HG03460 (cell line): ENCODE measurements at regions not wholly inside any gene's neighbourhood (a gene's known extent, or its start where the extent isn't known, plus 50 kb on each side); places are given as distances from the start of the nearest gene placed in this dataset.

Experiments used
- ATAC-seq: cut with Tn5 transposase; IDR thresholded peaks from one replicate; pipeline ENCODE4 v1.9.1; 2021; ENCODE audit not compliant: unreplicated experiment

DNA sequence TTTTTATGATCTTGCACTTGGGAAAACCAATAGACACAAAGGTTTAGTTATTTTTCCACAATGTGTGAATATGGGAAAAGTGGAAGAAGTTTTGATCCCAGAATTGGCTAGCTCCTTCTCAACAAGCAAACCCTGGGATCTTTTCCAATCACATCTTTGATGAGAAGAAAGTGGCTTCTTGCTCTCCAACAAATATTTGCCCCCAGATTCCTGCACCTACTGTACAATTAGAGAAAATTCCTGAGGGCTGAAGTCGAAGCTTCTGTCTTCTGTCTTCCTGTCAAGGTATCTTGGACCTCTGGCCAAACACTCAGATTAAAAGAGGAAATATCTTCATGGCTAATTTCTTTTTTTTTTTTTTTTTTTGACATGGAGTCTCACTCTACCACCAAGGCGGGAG, 113.1 kb upstream of the SLC45A1 start:
- no peak for ATAC-seq

GRCh38 chr1:8203551-8203950, 114.4 kb upstream of the SLC45A1 start:
- ATAC-seq = no peak

- no peak for ATAC-seq
Observed at GRCh38 chr1:8203056-8203455, 114.9 kb upstream of the SLC45A1 start.

DNA sequence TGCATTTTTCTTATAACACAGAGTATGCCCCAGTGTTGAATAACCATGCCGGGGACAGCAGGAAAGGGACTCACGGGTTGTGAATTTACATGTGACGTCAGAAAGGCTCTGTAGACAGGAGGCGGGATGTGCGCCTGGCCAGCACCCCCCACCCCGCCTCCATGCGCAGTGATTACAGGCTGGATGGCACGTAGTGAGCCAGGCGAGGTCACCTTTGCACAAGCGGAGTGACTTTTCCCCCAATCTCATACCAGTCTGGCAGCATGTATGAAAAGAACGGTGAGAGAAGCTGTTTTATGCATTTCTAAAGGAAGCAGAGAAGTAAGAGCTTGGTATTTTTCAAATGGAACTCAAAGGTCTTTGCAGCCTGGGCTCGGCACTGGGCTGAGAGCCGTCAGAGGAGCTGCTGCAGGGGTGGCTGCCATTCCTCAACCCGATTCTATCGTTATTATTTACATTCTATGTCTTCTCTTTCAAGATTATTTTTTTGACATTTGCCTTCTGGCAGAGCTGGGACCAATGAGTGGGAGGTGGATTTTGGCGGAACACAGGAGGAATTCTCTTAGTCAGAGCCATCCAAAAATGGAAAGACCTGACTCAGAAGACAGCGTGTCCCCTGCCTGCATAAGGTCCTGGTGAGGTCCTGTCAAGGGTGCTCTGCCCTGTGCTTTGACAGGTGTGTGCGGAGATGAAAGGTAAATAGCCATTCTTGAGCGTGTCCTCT, 115.6 kb upstream of the SLC45A1 start:
- no peak for ATAC-seq

DNA sequence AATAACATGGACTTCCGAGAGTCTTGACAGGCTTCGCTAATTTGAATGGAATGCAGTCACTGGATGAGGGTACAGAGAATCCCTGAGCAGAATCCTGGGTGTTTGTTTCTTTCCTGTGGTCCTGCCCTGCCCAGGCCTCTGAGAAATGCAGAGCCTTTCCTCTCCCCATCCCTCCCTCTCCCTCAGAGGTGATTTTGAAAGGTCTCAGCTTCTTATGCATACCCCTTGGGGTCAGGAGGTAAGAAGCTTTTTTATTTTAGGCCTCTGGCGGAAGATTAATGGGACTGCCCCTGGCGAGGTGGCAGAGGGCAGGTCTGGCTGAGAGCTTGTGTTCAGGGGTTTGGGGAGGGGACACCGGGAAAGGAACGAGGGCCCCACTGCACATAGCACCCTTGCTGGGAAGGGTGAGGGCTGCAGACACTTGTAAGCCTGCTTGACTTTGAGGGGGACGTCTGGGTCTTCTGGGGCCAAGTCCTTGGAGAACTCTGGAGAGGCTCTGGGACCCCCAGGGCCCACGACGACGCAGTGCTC, 116.5 kb upstream of the SLC45A1 start:
- ATAC-seq = no peak

DNA sequence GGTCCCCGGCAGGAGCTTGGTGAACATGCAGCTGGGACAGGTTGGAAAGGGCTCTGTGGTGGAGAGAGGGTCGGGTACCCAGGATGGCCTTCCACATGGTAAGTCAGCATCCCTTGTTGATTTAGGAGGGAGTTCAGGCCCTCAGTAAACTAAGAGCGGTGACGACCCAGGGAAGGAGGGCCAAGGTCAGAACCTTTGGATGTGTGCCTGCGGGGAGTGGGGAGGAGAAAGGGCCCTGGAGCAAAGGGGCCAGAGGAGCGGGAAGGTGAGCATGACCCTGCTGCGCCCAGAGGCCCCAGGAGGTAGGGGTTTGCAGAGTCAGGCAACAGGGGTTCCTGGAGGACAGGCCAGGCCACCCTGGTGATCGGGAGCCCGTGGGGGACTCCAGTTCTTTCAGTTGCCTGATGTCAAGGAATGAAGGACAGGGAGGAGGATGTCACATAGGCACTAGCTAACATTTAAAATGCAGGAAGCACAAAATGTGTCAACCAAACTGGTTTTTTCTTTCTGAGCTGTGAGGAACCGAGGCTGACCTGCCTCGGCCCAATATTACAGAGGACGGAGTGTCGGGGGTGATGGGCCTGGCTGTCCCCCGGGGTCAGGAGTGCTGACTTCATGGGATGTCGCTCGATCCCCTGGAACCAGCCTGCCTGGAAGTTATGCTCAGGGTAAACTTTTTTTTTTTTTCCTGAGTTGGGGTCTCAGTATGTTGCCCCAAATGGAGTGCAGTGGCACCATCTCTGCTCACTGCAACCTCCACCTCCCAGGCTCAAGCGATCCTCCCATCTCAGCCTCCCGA, 117.4 kb upstream of the SLC45A1 start:
- no peak for ATAC-seq

DNA sequence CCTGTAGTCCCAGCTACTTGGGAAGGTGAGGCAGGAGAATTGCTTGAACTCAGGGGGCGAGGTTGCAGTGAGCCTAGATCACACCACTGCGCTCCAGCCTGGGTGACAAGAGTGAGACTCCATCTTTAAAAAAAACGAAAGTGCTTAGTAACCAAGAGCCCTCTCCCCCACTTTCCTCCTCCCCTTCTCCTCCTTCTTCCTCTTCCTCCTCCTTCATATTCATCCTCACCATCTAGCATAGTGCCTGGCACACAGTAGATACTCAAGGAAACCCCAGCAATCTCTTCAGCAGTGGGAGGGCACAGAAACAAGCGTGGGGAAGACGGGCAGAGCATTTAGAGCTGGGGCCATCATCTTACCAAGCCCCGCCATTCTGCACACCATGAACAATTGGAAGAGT, 119.4 kb upstream of the SLC45A1 start:
- ATAC-seq = no peak

DNA sequence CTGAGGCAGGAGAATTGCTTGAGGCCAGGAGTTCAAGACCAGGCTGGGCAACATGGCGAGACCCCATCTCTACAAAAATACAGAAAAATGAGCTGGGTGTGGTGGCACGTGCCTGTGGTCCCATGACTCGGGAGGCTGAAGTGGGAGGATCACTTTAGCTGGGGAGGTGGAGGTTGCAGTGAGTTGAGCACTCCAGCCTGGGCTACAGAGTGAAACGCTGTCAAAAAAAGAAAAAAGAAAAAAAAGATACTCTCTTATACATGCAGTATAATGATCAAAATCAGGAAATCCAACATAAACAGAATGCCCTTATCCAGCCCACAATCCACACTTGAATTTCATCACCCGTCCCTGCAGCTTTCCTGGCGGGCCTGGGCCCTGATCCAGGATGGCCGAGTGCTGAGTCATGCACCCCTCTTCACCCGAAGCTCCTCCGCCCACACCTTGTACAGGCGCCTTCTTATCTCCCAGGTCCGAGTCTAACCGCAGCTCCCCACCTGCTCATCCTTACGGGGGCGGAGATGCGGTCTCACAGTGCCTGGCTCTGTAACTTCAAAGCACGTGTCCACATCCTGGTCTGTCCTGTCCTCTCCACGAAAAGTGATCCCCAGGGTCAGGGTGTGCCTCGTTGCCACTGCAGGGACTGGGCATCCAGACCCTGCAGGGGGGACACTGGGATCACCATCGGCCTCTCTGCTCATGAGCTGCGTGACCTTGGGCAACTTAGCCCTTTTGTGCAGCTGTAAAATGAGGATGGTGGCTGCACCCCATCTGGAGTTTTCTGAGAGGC, 120.2 kb upstream of the SLC45A1 start:
- ATAC-seq = no peak

DNA sequence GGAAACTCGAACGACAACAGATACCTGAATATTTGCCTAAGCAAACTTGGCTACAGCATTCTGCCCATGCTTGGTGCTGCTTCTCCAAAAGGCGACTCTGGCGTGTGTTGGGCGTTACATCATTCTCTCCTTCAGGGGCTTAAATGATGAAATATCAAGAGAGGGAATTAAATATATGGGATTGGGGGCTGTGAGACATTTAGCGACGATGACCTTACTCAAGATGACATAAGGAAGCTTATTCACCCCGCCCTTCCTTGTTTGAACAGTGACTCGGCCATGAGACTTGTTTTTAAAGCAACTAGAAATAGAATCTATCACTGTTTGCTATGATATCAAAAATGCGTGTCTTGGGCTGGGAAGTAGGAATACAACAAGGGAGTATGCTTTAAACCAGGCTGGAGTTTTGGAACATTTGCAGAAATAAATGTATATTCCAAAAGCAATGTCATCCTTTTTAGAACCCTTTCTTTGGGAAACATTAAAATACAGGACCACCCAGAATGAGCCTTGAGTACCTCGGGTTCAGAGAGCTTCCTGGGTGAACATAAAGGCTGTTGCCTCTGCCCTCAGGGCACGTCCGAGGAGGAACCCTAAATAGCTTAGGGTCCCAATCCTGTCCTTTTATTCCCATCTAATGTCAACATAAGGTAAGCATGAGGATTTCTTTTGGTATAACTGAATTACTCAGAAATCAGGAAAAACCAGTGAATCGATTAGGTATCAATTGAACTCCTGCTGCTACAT, 123.3 kb upstream of the SLC45A1 start:
- ATAC-seq = no peak

GRCh38 chr1:8193840-8194406, 124.0 kb upstream of the SLC45A1 start:
- ATAC-seq = no peak

GRCh38 chr1:8191474-8191873, 126.4 kb upstream of the SLC45A1 start:
- ATAC-seq = no peak

DNA sequence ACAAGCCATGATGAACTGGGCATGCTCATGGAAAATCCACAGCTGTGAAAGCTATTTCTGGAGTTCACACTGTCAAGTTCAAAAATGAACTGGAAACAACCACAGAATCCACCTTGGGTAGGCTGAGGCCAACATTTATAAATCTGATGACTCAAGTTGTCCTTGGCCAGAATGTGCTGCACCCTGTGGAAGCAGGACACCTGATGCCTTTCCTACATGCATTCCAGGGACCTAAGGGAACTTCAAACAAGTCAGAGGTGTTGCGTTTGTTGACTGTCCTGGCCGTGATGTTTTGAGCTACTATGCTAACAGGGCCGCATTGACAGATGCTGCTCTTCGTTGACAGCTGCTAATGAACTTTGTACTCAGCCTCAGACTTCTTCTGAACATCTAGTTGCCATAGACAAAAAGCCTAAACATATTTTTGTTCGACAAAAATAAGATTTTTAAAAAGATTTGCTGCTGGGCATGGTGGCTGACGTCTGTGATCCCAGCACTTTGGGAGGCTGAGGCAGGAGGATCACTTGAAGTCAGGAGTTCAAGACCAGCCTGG, 127.9 kb upstream of the SLC45A1 start:
- no peak for ATAC-seq

- ATAC-seq = no peak
Observed at GRCh38 chr1:8185400-8185799, 132.5 kb upstream of the SLC45A1 start.

DNA sequence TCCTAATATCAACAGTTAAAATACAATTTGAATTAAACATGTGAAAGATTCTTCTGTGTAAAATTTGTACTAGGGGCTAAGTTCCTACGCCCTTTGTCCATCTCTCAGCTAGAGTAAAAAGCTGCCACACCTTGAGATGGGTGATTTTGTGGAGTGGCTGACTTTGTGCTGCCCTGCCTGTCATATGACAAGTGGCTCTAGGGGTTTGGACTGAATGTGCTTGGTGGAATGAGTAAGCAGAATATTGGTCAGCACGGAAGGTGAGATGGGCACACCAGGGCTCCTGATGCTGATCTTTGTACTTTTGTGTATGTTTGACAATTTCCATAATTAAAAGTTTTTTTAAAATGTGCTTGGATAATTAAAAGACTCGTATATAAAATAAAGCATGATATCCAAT, 133.6 kb upstream of the SLC45A1 start:
- ATAC-seq = no peak

DNA sequence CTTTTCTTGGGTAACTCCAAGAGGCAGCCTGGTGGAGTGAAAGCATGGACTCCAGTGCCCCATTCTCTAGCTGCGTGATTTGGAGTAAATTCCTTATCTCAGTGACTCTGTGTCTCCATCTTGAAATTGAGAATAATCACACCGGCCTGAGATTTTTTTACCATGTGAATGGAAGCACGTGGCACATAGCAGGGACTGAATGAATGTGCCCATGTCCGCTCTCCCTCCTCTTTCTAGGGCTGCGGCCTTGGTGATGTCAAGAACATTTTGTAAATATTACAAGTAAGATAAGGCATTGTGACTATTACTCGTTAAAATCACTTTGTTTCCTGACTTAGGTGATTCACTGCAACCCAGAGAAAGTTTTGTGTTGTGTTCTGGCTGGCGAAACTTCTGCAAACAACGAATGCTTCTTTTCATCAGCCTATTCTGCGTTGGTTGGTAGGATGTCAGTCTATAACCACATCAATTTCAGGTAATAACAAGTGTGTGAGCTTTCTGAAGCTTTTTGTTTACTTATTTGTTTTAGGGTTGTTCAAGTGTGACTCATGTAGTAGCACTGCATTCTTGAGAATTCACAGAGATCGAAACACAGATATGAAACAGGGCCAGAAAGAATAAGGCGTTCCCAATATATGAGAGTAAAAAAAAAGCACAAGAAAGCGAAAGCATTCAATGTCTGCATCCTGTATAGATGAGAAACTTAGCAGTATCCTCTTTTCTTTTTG, 135.7 kb upstream of the SLC45A1 start:
- no peak for ATAC-seq

GRCh38 chr1:8179132-8179793, 138.7 kb upstream of the SLC45A1 start:
- no peak for ATAC-seq

GRCh38 chr1:8176279-8176678, 141.6 kb upstream of the SLC45A1 start:
- no peak for ATAC-seq

GRCh38 chr1:8174807-8175206, 143.1 kb upstream of the SLC45A1 start:
- ATAC-seq = no peak
